PC-9 (cell line): ENCODE measurements at regions not wholly inside any gene's neighbourhood (a gene's known extent, or its start where the extent isn't known, plus 50 kb on each side); places are given as distances from the start of the nearest gene placed in this dataset.

ENCODE experiments used
- CTCF ChIP-seq: fragments of 200-600 bp; sonication (generic); conservative IDR thresholded peaks from 2 replicates; pipeline ENCODE4 v1.6.1; 2017; ENCODE audit warnings: mixed run types, antibody characterized with exemption, mild to moderate bottlenecking, moderate library complexity
- EZH2 ChIP-seq: fragments of 200-600 bp; sonication (generic); IDR thresholded peaks from 2 replicates; pipeline ENCODE4 v1.8.0; 2017; ENCODE audit warnings: antibody characterized with exemption, low read depth

DNA sequence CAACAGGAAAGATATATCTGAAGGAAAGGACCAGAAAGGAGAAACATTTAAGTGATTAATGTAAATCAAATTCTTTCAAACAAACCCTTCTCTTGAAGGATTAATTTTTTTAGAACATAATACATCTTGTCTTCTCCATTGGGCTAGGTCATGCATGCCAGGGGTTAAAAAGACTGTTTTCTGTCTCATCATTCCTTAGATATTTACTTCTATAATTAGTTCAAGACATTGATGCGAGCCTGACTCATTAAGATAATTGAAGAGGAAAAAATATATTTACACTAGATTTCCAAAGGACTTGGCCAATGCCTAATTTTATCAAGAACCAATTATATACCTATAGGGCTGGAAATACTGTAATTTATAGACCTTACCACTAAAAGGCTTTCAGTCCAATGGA, 166.6 kb upstream of the SETBP1 start:
- TF ChIP-seq CTCF (no peak), EZH2 (no peak)
